ENCODE measurements at regions not wholly inside any gene's neighbourhood (a gene's known extent, or its start where the extent isn't known, plus 50 kb on each side); places are given as distances from the start of the nearest gene placed in this dataset.

DNA sequence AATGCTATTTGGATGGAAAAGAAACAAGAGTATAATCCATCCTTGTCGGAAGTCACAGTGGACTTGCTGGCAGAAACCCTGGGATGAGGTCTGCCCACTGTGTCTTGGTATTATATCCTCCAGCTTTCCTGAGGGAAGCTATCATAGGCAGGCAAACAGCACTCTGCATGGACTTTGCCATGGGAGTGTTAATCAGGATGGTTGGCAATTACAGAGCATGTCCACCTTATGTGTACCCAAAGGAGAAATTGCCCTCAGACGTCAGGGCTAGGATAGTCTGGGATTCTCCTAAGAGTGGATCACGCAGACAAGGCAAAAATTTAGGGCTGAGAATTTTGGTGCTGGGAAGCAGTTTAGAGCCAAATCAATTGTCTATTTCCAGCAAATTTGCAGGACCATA, 184.9 kb upstream of the ESRRG start:
- no peak for DNase-seq

DNA sequence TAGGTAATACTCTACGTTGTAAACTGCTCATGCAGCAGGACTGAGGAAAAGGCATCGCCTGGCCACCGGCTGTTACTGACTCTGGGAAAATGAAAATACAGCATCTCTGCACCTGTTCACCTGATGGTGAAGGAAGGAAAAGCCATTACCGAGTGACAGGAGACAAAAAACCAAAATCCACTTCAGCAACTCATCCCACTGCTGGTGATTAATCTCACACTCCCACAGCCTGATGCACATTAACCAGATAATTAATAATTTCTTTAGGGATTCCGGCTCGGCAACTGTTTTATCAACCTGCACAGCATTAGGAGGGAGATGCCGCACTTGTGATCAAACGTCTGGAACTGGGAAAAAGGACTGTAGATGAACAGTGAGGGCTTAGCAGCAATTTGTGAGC, 183.9 kb upstream of the ESRRG start:
- no peak for DNase-seq

DNA sequence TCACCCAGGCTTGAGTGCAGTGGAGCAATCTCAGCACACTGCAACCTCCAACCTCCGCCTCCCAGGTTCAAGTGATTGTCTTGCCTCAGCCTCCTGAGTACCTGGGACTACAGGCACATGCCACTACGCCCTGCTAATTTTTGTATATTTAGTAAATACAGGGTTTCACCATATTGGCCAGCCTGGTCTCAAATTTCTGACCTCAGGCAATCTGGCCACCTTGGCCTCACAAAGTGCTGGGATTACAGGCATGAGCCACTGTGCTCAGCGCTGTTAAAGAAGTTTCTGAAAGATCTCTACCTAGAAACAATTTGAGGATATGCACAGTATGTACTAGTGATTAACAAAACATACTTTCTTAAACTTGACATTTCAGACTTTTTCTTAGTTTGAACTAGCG, 182.6 kb upstream of the ESRRG start:
- no peak for DNase-seq

DNA sequence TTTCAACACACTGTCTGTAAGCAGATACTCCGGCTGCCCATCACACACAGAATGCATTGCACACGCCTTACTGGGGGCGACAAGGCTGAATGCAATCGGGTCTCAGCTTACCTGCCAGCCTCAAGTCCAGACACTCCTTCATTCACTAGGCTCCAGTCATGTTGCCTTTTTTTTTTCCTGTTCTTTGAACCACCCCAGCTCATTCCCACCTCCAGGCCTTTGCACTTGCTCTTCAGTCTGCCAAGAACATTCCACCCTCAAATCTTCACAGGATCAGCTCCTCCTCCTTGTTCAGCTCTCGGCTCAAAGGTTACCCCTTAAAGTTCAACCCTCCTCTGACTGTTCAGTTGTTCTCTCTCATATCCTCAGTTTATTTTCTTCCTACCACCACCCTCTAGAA, 181.9 kb upstream of the ESRRG start:
- DNase-seq, result no peak

DNA sequence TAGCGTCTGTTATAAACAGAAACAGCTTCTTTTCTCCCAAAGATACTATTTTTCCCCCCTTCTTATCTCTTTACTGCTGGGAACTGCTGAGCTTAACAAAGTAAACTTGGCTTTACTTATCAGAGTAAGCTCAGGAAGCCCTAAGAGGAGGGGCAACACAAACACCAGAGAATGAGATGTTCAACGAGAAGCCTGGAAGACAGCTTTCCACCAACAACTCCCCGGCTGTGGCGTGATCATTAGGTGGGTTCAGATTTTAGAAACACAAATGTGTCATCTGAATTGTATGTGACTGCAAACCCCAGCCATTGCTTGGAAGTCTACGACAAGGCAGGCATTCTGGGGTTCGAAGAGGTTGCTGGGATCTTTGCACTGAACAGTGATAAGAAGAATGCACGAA, 181.2 kb upstream of the ESRRG start:
- no peak for DNase-seq

DNA sequence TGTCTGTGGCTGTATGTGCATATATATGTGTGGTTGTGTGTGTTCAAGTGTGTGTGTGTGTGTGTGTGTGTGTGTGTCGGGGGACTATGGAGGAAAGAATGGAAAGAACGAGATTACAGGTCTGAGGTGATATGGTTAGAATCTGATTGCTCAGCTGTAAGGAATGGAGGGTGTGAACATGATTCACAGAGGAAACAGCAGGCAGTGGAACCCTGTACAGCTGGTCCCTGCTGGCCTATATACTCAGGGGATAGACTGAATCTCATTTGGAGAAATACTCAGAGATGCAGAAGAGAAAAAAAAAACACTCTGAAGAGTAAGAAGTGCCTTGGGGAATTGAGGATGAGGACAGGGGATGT, 180.1 kb upstream of the ESRRG start:
- DNase-seq, result no peak

DNA sequence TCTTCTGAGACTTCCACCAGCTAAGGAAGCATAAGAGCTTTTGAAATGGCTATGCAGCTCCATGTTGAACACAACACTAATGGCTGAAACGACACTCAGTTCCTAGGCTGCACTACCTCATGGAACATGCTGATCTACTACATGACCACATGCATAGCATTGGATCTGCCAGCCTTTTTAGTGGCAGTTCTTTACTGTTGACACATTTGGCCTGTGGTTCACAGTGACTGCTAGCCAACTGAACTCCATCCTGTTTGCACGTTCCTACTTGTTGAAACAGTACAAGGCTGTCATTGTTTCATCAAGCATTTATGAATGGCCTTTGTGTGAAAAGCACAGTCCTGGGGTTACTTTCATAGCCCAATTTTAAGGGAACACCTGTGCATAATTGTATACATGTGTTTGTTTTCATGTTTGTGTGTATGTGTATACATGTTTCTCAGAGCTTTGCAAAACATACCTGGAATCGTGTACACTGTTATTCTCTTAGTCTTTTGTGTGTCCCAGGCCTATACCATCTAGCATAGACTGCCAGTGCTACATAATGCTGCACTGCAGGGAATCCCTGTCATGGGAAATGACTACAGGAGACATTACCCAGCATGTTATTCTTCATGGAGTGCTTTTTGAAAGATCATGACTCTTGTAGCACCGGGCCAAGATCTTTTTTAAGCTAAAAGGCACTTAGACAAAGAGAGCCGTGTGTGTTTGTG, 179.6 kb upstream of the ESRRG start:
- no peak for DNase-seq

DNA sequence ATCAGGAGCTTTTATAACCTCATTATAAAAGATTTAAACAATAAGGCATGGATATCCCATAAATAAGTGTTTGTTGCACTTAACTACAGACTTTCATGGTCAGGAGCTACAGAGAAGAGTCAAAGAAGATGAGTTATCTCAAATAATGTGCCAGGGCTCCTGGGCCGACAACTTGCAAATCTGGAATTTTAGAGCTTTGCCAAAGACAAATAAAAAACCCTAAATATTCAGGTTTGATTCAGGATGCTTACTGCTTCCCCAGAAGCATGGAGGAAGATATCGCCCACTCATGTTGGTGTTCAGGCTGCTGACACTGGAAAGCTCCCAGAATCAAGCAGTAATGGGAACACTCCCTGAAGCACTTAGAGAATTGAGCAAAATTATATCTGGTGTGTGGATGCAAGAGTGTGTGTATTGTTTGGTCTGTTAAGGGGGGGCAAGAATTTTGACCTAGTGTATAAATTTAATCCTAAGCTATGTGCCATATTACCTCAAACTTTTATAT, 176.9 kb upstream of the ESRRG start:
- no peak for DNase-seq

DNA sequence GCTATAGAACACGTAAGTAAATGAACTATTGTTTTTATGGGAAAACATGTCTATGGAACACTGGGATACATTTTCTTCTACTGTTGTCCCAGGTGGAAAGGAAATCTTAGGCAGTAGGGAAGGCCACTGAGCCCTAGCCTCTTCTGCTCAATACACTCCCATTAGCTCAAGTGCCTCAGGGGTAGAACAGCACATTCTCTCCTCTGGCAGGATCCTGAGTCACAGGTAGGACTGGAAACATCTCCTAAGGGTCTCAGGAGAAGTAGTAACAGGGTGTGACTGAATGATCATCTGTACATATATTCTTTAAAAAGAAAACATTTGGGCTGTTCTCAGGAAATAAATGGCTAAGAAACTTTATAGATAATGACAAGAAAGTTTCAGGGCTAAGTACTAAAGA, 175.6 kb upstream of the ESRRG start:
- no peak for DNase-seq

DNA sequence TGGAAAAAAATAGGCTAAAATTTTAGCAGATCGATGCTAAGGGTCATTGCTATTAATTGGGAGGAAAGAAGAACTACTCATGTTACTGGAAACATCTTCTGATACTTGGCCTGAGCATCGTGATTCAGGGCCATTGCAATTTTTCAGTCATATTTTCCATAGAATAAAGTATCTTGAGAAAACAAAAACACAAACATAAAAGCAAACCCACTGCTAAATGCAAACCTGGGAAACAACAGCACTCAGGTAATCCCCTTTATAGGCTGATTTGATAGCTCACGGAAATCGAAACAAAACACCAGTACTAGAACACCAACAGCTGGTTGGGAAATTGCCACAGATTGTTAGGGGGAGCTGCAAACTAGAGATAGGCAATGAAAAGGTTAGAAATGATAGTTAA, 172.9 kb upstream of the ESRRG start:
- DNase-seq, result no peak

DNA sequence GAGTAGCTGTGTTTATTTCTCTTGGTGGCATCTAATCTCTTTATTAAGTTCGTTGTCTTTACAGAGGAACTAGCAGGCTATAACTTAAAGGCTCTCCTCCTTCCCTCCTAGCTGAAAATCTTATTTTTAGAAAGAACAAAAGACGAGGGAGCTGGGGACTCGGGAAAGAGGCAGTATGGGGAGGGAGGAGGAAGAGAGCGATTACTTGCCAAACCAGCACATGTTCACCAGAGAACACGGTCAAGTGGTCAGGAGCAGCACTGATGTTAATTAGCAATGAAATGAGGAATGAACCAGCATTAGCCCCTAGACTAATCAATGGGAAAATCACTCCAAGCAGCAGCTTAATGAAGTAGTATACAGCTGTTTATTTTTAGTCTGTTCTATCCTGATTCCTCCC, 171.3 kb upstream of the ESRRG start:
- DNase-seq, result no peak

DNA sequence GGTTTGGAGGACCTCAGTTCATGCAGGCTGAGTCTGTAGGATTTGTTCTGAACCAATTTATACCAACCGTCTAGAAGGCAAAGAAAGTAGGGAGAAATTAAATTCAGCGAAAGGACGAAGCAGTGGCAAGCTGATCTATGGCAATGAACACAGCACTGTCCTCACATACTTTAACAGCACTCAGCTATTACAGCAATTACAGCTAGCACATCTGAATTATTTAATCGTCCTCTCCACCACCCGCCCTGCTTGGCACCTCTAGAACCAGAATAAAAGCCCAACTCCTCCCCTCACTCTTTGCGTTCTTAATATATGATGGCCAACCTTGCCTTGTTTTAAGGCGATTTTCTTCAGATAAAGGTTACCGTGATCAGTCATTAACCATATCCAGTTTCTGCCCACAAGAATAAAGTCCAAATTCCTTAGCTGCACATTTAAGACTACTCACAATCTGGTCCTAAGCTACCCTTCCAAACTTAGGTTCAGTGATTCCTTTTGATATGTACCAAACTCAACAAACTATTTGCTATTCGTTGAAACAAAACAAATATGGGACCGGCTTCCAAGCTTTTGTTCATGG, 169.4 kb upstream of the ESRRG start:
- DNase-seq, result no peak

DNA sequence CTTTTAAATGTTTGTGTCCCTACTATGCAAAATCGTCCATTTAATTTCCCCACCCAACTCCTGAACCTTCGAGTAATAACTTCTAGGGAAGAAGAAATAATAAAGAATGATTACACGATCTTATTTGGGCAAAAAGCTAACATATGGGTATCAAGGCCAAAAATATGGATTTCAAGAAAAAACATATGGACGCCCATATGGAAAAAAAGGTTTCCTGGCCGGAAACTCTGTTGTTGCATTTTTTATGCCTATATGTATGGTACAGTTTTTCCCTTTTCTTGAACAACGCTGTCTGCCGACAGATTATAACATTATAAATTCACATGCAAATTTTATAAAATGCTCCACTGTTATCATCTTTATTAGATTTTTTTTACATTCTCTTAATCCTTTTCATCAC, 167.6 kb upstream of the ESRRG start:
- DNase-seq, result no peak

DNA sequence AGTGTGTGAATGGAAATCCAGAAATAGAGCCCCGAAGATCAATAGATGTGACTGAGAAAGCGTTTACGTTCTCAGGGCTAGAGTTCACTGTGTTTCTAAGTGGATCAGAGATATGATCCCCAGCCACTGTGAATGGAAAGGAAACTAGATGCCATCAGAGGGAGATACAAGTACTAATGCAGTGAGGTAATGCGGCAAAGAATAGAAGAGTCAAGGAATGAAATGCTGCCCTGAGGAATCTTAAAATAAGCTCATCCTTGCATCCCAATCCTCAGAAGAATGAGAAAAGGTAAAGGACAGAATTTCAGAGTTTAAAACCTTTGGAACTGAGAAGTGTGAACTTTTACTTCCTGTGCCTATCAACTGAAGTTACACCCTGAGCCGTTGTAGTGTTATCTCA, 165.5 kb upstream of the ESRRG start:
- no peak for DNase-seq

DNA sequence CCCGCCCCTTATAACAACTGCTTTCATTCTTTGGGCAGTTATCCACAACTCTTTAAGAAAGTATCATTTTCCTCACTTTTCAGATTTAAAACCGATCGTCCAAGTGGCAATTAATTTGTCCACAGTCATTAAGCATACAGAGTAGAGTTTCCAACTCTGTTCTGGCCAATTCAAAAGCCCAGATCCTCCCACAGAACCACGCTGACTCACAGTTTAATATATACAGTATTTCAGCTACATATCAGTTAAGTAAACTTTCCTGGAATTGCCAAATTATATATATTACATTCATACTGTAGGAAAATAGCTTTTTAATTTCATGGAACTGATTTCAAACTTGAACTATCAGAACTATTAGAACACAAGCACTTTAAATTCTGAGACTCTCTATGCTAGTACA, 163.8 kb upstream of the ESRRG start:
- DNase-seq, result no peak

DNA sequence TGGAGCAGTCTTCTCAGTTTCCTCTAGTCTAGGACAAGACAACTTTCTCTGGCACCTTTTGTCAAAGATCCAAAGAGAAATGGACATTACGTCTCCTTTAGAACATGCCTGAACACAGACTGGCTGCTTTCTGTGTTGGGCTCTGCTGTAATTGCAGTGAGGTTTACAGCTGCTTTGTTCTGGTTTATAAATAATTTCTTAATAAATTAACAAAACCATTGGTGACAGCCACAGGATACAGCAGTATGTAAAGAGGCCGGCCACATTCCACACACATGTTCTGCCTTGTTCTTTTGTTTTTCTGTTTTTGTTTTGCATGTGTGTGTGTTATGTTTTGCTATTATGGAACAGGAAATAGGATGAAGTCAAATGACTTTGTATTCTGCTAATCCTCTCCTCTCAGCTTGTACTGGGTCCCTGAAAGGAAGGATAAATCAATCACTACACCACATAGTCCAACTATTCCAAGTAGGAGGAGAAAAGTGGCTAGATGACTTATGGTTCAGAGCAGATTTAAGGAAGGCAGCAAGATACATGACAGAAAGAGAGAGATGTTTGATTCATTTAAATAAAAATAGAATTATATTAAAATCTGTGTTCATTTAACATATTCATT, 161.5 kb upstream of the ESRRG start:
- no peak for DNase-seq

DNA sequence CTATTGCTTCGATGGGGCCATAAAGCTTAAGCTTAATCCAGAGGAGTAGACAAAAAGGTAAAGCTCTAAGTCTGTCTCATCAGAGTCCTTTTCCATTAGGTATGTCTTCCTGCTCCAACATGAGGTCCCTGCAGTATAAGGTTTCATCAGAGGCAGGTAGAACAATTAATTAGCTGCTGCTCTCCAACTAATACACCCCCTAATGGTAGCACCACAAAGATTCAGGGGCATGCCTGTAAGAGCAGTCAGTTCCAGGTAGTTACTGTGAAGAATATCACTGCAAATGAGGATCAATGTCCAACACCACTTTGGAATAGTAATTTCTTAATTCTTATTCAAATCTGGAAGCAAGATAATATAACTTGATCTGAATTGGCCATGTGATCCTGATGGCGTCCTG, 160.3 kb upstream of the ESRRG start:
- no peak for DNase-seq

DNA sequence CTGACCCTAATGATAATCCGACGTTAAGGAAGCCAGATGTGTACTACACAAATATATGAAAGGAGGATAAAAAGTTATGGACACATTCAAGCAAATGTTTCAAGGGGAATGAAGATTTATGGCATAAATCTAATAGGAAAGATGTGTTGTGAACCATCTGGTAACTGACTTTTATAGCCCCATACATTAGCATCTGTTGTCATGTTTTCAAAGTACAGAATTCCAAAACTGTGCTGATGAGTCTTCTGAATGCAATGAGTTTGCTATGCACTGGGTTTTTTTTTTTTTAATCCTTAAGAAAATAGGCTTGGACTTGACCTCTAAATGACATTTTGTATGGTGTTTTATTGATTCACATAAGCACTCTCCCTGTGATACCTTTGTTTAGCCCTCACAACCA, 158.5 kb upstream of the ESRRG start:
- DNase-seq, result no peak

DNA sequence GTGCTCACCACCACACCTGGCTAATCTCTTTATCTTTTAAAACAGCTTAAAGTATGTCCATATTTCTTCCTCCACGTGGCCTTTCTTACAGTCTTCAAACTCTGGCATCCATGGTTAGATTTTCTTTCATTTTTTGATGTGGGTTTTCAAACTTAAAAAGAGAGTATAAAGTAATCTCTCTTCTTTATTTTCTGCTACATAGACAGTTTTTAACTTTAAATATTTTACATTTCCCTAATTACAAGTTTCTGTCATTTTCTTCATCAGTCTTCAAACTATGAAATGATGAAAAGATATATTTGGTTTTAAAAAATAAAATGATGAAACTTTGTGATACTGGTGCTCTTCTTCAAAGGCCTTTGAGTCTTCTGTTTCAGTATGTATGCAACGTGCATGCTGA, 143.5 kb upstream of the ESRRG start:
- DNase-seq, result no peak

DNA sequence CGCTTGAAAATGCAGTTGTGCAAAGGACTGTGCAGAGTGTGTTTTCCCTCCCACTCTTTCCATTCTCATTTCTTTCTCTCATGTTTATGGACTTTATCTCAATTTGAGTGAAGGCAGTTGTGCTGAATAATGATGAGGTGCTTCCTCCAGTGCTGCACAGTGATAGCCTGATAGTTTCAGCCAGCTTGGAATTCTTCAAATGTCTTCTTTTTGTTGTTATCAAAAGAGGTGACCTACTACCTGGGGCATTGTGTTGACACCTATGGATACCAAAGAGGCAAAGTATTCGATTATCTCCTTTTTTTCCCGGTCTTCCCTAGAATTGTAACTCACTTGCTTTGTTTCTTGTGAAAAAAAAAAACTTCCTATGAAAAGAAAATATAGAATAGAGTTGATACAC, 132.6 kb upstream of the ESRRG start:
- no peak for DNase-seq

DNA sequence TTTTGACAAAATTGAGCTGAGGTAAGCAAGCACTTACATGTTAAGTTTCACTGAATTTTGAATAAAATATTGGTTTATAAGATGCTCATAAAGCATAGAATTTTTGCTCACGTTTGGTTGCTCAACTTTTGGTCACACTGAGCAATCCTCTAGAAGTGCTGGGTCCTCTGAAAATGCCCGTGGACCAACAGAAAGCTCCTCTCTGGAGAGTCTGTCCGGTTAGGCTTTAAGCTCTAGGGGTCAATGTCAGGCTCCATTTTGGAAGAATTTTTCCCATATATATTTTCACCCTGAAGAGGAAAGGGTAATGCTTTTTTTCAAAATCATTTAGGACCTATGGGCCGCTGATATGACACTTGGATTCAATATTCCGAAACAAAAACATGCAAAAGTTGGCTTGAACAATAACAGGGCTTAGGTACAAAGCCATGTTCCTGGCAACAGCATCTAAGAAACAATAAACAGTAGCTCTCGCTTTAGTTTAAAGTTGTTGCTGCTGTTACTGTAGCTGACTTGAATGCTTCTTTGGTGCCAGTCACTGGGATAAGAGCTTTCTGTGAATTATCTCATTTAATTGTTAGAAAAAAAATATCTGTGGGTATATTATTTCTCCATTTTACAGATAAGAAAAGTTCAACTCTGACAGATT, 131.7 kb upstream of the ESRRG start:
- DNase-seq, result no peak

DNA sequence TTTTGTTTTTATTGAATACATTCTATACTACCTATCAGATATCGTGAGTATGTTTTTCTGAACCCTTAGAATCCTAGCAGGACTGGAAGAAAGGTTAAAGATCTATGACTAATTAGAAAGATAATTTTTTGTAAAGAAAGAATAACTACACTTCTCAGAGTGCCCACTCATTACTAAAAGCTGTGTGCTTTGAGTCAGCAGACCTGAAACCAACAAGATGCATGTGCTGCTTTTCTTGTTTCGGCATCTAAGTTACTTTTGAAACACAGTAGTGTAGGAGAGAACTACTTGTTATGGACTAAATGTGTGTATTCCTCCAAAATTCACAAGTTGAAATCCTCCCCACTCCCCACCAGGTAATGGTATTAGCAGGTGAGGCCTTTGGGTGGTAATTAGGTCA, 127.8 kb upstream of the ESRRG start:
- DNase-seq, result no peak

DNA sequence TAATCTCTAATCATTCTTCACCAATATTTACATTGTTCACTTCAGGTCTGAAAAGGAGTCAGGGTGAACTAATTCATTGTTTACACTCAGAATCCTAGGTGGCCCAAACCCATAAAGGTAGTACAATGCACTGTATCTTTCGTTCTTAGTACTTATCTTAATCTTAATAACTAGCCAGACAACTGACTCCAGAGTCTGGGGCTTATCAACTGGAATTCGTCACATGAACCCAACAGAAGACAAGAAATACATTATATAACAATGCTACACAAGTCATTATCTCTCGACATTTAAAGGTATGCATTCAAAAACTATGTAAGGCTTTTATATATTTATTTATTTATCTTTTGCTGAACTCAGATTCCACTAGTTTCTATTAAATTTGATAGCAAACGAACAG, 125.9 kb upstream of the ESRRG start:
- DNase-seq, result no peak

DNA sequence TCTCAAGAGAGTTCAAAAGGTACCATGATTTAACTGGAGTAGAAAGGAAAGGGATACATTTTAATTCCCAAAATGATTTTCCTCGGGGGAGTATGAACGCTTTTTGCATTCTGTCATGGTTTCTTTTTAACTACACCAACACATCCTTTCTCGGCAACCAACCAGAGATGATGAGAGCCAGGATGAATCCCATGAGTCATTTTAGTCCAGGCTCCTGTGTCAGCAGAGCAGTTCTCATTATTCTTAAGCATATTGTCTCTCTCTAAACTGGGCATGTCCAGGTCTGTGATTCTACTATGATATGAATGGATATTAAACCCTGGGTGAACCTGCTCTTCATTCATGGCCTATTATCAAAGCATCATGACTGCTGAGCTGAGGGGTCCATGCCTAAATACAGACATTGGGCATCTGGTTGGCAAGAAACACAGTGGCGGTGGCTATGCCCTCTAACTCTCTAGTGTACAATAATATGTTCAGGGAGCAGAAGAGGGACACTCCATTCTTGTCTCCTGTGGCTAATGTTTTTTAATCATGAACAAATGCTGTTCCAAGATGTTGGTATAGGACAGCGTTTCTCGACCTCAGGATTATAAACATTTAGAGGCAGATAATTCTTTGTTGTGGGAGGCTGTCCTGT, 124.3 kb upstream of the ESRRG start:
- DNase-seq, result no peak
